ENCODE measurements at regions not wholly inside any gene's neighbourhood (a gene's known extent, or its start where the extent isn't known, plus 50 kb on each side); places are given as distances from the start of the nearest gene placed in this dataset.

DNA sequence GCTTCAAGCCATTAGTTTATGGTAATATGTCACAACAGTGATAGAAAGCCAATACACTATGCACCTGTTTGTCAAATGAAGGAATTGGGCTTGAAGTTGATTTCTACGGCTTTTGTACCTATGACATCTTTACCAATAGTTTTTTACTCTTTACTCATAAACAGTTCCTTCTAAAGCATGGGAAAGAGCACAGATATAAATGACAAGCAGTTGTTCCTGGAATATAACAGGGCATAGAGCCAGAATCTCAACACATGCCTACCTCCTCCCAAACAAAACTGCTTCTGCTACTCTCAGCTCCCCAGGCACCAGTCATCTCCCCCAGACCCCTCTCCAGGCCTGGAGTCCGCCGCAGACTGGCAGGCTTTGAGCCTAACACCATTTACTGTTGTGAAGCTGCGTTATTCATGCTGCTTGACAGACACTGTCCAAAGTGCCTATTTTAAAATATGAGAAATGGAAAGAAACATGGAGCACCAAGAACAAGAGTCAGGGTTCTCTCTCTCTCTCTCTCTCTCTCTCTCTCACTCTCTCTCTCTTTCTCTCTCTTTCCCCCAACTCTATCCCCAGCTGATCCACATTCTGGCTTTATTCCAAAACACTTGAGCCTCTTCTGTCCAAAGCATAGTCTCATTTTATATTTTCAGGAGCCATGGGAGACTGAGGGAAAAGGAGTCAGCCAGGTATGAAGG is 111.6 kb downstream of the ADRB2 start:
- TF ChIP-seq, protein P1, sequence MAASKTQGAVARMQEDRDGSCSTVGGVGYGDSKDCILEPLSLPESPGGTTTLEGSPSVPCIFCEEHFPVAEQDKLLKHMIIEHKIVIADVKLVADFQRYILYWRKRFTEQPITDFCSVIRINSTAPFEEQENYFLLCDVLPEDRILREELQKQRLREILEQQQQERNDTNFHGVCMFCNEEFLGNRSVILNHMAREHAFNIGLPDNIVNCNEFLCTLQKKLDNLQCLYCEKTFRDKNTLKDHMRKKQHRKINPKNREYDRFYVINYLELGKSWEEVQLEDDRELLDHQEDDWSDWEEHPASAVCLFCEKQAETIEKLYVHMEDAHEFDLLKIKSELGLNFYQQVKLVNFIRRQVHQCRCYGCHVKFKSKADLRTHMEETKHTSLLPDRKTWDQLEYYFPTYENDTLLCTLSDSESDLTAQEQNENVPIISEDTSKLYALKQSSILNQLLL (CRISPR knock-in tag; IDR thresholded peaks at IDR 0.05; ENCODE audit: borderline replicate concordance) = no peak
- TF ChIP-seq ARHGAP35 (IDR thresholded peaks at IDR 0.05; ENCODE audit: partially characterized antibody) (no peak), EZH2 (IDR thresholded peaks at IDR 0.05; ENCODE audit: borderline replicate concordance, low read depth, low read length) (no peak), MAFK (IDR thresholded peaks at IDR 0.05; ENCODE audit: low read length) (no peak), RCOR1 (IDR thresholded peaks at IDR 0.05; ENCODE audit: borderline replicate concordance in 1 of 2, low read depth in 2 of 2, low read length in 2 of 2) (no peak), SMAD3 (CRISPR knock-in tag; conservative IDR thresholded peaks at IDR 0.05) (no peak), MITF (IDR thresholded peaks at IDR 0.05) (no peak), CHD2 (IDR thresholded peaks at IDR 0.05; ENCODE audit: low read depth, low read length) (no peak), ZNF398 (CRISPR knock-in tag; IDR thresholded peaks at IDR 0.05) (no peak)
- TF ChIP-seq, protein P2, sequence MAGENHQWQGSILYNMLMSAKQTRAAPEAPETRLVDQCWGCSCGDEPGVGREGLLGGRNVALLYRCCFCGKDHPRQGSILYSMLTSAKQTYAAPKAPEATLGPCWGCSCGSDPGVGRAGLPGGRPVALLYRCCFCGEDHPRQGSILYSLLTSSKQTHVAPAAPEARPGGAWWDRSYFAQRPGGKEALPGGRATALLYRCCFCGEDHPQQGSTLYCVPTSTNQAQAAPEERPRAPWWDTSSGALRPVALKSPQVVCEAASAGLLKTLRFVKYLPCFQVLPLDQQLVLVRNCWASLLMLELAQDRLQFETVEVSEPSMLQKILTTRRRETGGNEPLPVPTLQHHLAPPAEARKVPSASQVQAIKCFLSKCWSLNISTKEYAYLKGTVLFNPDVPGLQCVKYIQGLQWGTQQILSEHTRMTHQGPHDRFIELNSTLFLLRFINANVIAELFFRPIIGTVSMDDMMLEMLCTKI (IDR thresholded peaks at IDR 0.05; ENCODE audit: partially characterized antibody) = no peak
- TF ChIP-seq, protein P3, sequence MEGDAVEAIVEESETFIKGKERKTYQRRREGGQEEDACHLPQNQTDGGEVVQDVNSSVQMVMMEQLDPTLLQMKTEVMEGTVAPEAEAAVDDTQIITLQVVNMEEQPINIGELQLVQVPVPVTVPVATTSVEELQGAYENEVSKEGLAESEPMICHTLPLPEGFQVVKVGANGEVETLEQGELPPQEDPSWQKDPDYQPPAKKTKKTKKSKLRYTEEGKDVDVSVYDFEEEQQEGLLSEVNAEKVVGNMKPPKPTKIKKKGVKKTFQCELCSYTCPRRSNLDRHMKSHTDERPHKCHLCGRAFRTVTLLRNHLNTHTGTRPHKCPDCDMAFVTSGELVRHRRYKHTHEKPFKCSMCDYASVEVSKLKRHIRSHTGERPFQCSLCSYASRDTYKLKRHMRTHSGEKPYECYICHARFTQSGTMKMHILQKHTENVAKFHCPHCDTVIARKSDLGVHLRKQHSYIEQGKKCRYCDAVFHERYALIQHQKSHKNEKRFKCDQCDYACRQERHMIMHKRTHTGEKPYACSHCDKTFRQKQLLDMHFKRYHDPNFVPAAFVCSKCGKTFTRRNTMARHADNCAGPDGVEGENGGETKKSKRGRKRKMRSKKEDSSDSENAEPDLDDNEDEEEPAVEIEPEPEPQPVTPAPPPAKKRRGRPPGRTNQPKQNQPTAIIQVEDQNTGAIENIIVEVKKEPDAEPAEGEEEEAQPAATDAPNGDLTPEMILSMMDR (IDR thresholded peaks at IDR 0.05 in 2 of 3, conservative IDR thresholded peaks at IDR 0.05 in 1 of 3; ENCODE audit: insufficient read depth in 2 of 3, low read depth in 1 of 3, low read length in 3 of 3) = no peak
